GM12865 (cell line): ENCODE measurements at regions not wholly inside any gene's neighbourhood (a gene's known extent, or its start where the extent isn't known, plus 50 kb on each side); places are given as distances from the start of the nearest gene placed in this dataset.

Experiments
- DNase-seq: peaks from one replicate; pipeline ENCODE4 v3.0.0; 2010; ENCODE audit warnings: low read depth
- H3K4me3 ChIP-seq: 2 replicates; pipeline ENCODE4 v1.5.1; 2011; ENCODE audit warnings: mild to moderate bottlenecking, low read depth, low read length, control low read depth
- CTCF ChIP-seq: IDR thresholded peaks from 2 replicates; pipeline ENCODE4 v1.5.1; 2011; ENCODE audit warnings: low read length, control low read depth, low read depth, inconsistent platforms; ENCODE audit not compliant: insufficient read depth; ENCODE audit errors: missing control alignments

- TF ChIP-seq CTCF: no peak
- DNase-seq: no peak
- no peak overlapping the region for H3K4me3 ChIP-seq
These were observed 253.6 kb downstream of the EPHA4 start for GRCh38 chr2:221318376-221319130.

- no peak overlapping the region for H3K4me3 ChIP-seq
- DNase-seq: no peak
- no peak for TF ChIP-seq CTCF
These were observed 249.4 kb downstream of the EPHA4 start for GRCh38 chr2:221322741-221323140.

- H3K4me3 ChIP-seq: no peak overlapping the region
- DNase-seq: no peak
- TF ChIP-seq CTCF: no peak
These were observed 248.6 kb downstream of the EPHA4 start for GRCh38 chr2:221323513-221323912.

- TF ChIP-seq CTCF: no peak
- H3K4me3 ChIP-seq: no peak overlapping the region
- no peak for DNase-seq
These were observed 241.7 kb downstream of the EPHA4 start for GRCh38 chr2:221330436-221330835.

GRCh38 chr2:221334481-221335218 lies 237.5 kb downstream of the EPHA4 start:
- DNase-seq: no peak
- TF ChIP-seq CTCF: no peak
- no peak overlapping the region for H3K4me3 ChIP-seq

- TF ChIP-seq CTCF: no peak
- no peak overlapping the region for H3K4me3 ChIP-seq
These were observed 236.8 kb downstream of the EPHA4 start for GRCh38 chr2:221335219-221335752.

DNA sequence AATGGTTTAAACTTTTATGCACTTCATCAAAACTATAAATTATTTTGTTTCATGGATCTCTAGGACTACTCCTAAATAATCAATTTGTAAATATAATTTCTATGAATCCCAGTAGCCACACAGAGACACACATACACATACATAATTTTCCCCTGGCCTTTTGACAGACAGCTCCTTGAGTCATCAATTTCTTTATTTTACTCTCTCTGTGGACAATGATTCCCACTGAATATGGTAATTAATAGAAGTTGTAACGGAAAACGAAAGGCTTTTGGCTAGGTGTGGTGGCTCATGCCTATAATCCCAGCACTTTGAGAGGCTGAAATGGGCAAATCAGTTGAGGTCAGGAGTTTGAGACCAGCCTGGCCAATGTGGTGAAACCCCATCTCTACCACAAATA lies 235.1 kb downstream of the EPHA4 start:
- no peak overlapping the region for H3K4me3 ChIP-seq
- TF ChIP-seq CTCF: no peak
- DNase-seq: no peak

More at GRCh38 chr2:221335219-221335752, 236.8 kb downstream of the EPHA4 start:
- no peak for DNase-seq
